K562 (cell line): ENCODE measurements at regions not wholly inside any gene's neighbourhood (a gene's known extent, or its start where the extent isn't known, plus 50 kb on each side); places are given as distances from the start of the nearest gene placed in this dataset.

Experiments used
- ATAC-seq: fragments of 200-7000 bp; cut with Tn5 transposase; 3 replicates; pipeline ENCODE4 v1.9.1; 2020; ENCODE audit warnings: moderate library complexity
- BruUV-seq: library from RNA; stranded (reverse); fragments of 400-500 nt; replicated peaks from 2 replicates; lab custom pipeline; 2021; lab: Mats Ljungman, UMichigan
- CTCF ChIA-PET: fragments of 300-600 bp; formaldehyde crosslinking; extraction: SDS; loops from one replicate; lab custom pipeline; 2021; ENCODE audit warnings: low intra/inter-chr PET ratio; lab: Yijun Ruan, JAX
- POLR2A ChIA-PET: fragments of 300-600, 350-650 bp; sonication (Branson Sonifier 250); formaldehyde crosslinking; extraction: SDS; loops from one replicate; lab custom pipeline; 2021; ENCODE audit warnings: antibody characterized with exemption, inconsistent platforms; lab: Yijun Ruan, JAX
- DNase-seq, 4 experiments: peaks; one replicate each; pipeline versions ENCODE4 v3.0.0 to v3.0.0-alpha.2; 2011 to 2018; ENCODE audit warnings: low spot score in 3 of 4, mixed read lengths in 3 of 4; ENCODE audit errors: extremely low read depth in 1 of 4
- FAIRE-seq: peaks from 2 replicates; lab custom pipeline; 2011; peaks lifted over from hg19 to GRCh38; lab: Jason Lieb, UNC
- H2AFZ ChIP-seq: 2 replicates; pipeline ENCODE4 v1.6.0; 2011; ENCODE audit warnings: low read depth, low read length, control low read depth, inconsistent platforms
- H3K27ac ChIP-seq: fragments of 200-600 bp; 3 replicates; pipeline ENCODE4 v1.8.0; 2011; ENCODE audit warnings: low read depth, mild to moderate bottlenecking, control low read depth, inconsistent platforms, low read length, moderate library complexity, mixed read lengths; ENCODE audit errors: extremely low read depth
- H3K27me3 ChIP-seq, 2 experiments: fragments of 300-600 bp in 1 of 2; 2 replicates in 1 of 2; 3 replicates in 1 of 2; pipeline versions ENCODE4 v1.6.0 to v1.8.0; 2011; ENCODE audit warnings: inconsistent platforms in 2 of 2, low read length in 2 of 2, mild to moderate bottlenecking in 1 of 2, mixed read lengths in 1 of 2, moderate library complexity in 1 of 2; ENCODE audit not compliant: control insufficient read depth in 2 of 2, insufficient read depth in 2 of 2
- H3K36me3 ChIP-seq: fragments of 300-600 bp; 3 replicates; pipeline ENCODE4 v1.8.0; 2011; ENCODE audit warnings: mild to moderate bottlenecking, low read length, inconsistent platforms; ENCODE audit not compliant: control insufficient read depth, insufficient read depth
- H3K4me1 ChIP-seq, 2 experiments: fragments of 200-600 bp in 1 of 2; replicated peaks in 1 of 2; 2 replicates in 1 of 2; 3 replicates in 1 of 2; pipeline versions ENCODE4 v1.5.1 to v1.8.0; 2011; ENCODE audit warnings: inconsistent platforms in 2 of 2, low read length in 2 of 2, mild to moderate bottlenecking in 1 of 2, mixed read lengths in 1 of 2, moderate library complexity in 1 of 2; ENCODE audit not compliant: control insufficient read depth in 2 of 2, insufficient read depth in 2 of 2
- H3K4me2 ChIP-seq: 2 replicates; pipeline ENCODE4 v1.6.1; 2011; ENCODE audit warnings: low read length, control low read depth, inconsistent platforms, mixed read lengths; ENCODE audit not compliant: insufficient read depth
- H3K4me3 ChIP-seq: fragments of 200-600 bp; sonication (generic), shearing (Covaris generic); 2 replicates; pipeline ENCODE4 v1.5.1; 2016; ENCODE audit warnings: control low read depth, inconsistent platforms
- H3K79me2 ChIP-seq: fragments of 200-600 bp; 3 replicates; pipeline ENCODE4 v1.8.0; 2011; ENCODE audit warnings: low read length, inconsistent platforms; ENCODE audit not compliant: control insufficient read depth, insufficient read depth
- H3K9ac ChIP-seq, 2 experiments: 2 replicates each; pipeline versions ENCODE4 v1.6.0 to v1.6.1; 2011; ENCODE audit warnings: low read depth in 2 of 2, low read length in 2 of 2, control low read depth in 1 of 2, inconsistent platforms in 1 of 2, mild to moderate bottlenecking in 1 of 2, mixed read lengths in 1 of 2; ENCODE audit not compliant: insufficient read depth in 1 of 2
- H3K9me1 ChIP-seq: one replicate; pipeline ENCODE4 v1.6.0; 2011; ENCODE audit warnings: inconsistent platforms, mild to moderate bottlenecking, low read length, moderate library complexity; ENCODE audit not compliant: control insufficient read depth, insufficient read depth
- H3K9me3 ChIP-seq: replicated peaks from 2 replicates; pipeline ENCODE4 v1.5.1; 2011; ENCODE audit warnings: low read depth, low read length, inconsistent platforms; ENCODE audit not compliant: control insufficient read depth, insufficient read depth
- H4K20me1 ChIP-seq: replicated peaks from 2 replicates; pipeline ENCODE4 v1.6.1; 2011; ENCODE audit warnings: low read length, inconsistent platforms, mixed read lengths; ENCODE audit not compliant: control insufficient read depth, insufficient read depth
- CBX2 ChIP-seq: fragments of 200-600 bp; sonication (generic); IDR thresholded peaks from one replicate; pipeline ENCODE4 v1.6.1; 2012; ENCODE audit warnings: mild to moderate bottlenecking, low read length, inconsistent platforms; ENCODE audit not compliant: insufficient read depth, poor library complexity, severe bottlenecking
- CGGBP1 ChIP-seq: fragments of 250-450 bp; sonication (Bioruptor Pico); IDR thresholded peaks from 2 replicates; pipeline ENCODE4 v1.9.0; 2021; ENCODE audit warnings: mild to moderate bottlenecking
- CREBBP ChIP-seq: IDR thresholded peaks from one replicate; pipeline ENCODE4 v1.6.1; 2012; ENCODE audit warnings: low read depth, mild to moderate bottlenecking, control low read depth, inconsistent platforms, low read length
- GMEB1 ChIP-seq: fragments of 250-450 bp; sonication (Bioruptor Pico); IDR thresholded peaks from 2 replicates; pipeline ENCODE4 v1.4.0; 2020; ENCODE audit warnings: mild to moderate bottlenecking
- HLTF ChIP-seq: fragments of 450-650 bp; IDR thresholded peaks from 2 replicates; pipeline ENCODE4 v1.6.1; 2016
- L3MBTL2 ChIP-seq: fragments of 450-650 bp; IDR thresholded peaks from 2 replicates; pipeline ENCODE4 v1.6.1; 2016; ENCODE audit warnings: mild to moderate bottlenecking, moderate library complexity
- MEF2D ChIP-seq: conservative IDR thresholded peaks from 2 replicates; pipeline ENCODE4 v1.6.1; 2016; ENCODE audit warnings: low read depth, missing genetic modification characterization, missing compliant biosample characterization
- NRF1 ChIP-seq, 2 experiments: fragments of 450-650 bp; IDR thresholded peaks in 1 of 2; conservative IDR thresholded peaks in 1 of 2; 2 replicates each; pipeline ENCODE4 v1.6.1; 2014; ENCODE audit warnings: mild to moderate bottlenecking in 2 of 2
- NUFIP1 ChIP-seq: fragments of 450-650 bp; IDR thresholded peaks from 2 replicates; pipeline ENCODE4 v1.6.1; 2018; ENCODE audit not compliant: partially characterized antibody
- POLR3A ChIP-seq: IDR thresholded peaks from 2 replicates; pipeline ENCODE4 v1.6.1; 2011; ENCODE audit warnings: borderline replicate concordance, mild to moderate bottlenecking, moderate library complexity; ENCODE audit not compliant: insufficient read length, insufficient read depth; ENCODE audit errors: extremely low read depth
- RAD21 ChIP-seq, 2 experiments: fragments of 250-450 bp in 1 of 2; fragments of 450-650 bp in 1 of 2; sonication (Bioruptor Pico) in 1 of 2; formaldehyde crosslinking in 1 of 2; IDR thresholded peaks in 1 of 2; conservative IDR thresholded peaks in 1 of 2; 2 replicates each; pipeline versions ENCODE4 v1.4.0 to v1.8.0; 2020 to 2022; ENCODE audit warnings: mild to moderate bottlenecking in 2 of 2, moderate library complexity in 1 of 2
- RBM14 ChIP-seq: fragments of 200-400 bp; formaldehyde crosslinking; IDR thresholded peaks from 2 replicates; pipeline ENCODE4 v1.6.1; 2018; ENCODE audit warnings: low read depth, mild to moderate bottlenecking, low read length, moderate library complexity, borderline replicate concordance; ENCODE audit not compliant: insufficient read depth
- SMARCB1 ChIP-seq: IDR thresholded peaks from 2 replicates; pipeline ENCODE4 v1.6.1; 2011; ENCODE audit warnings: improper control_type of control experiment, low read depth; ENCODE audit not compliant: insufficient read length
- ZFX ChIP-seq: sonication (generic); formaldehyde crosslinking; IDR thresholded peaks from 2 replicates; pipeline ENCODE4 v1.8.0; 2022; ENCODE audit warnings: mild to moderate bottlenecking, missing genetic modification reagents, moderate library complexity
- ZNF146 ChIP-seq: IDR thresholded peaks from one replicate; pipeline ENCODE4 v1.6.1; 2018; ENCODE audit warnings: missing compliant biosample characterization; ENCODE audit not compliant: unreplicated experiment
- ZNF280B ChIP-seq: fragments of 250-450 bp; sonication (Bioruptor Pico); IDR thresholded peaks from 2 replicates; pipeline ENCODE4 v1.5.1; 2021; ENCODE audit warnings: mild to moderate bottlenecking
- ZNF347 ChIP-seq: fragments of 450-650 bp; formaldehyde crosslinking; IDR thresholded peaks from 2 replicates; pipeline ENCODE4 v1.4.0; 2020; ENCODE audit warnings: low read depth, mild to moderate bottlenecking, moderate library complexity
- ZNF695 ChIP-seq: fragments of 450-650 bp; formaldehyde crosslinking; IDR thresholded peaks from 2 replicates; pipeline ENCODE4 v1.4.0; 2020; ENCODE audit warnings: mild to moderate bottlenecking, moderate library complexity
- ZNF696 ChIP-seq: fragments of 250-450 bp; sonication (Bioruptor Pico); conservative IDR thresholded peaks from 2 replicates; pipeline ENCODE4 v1.4.0; 2020; ENCODE audit warnings: mild to moderate bottlenecking, moderate library complexity
- WGBS: fragments of 100-300 bp; shearing (Covaris generic); methylation state at CpG from one replicate; pipeline ENCODE4 v1.1.6; 2016; ENCODE audit warnings: low coverage, mixed read lengths; ENCODE audit not compliant: insufficient coverage; ENCODE audit errors: missing lambda C conversion rate; 5-methylcytosine and 5-hydroxymethylcytosine counted together
- in situ Hi-C: fragments of 300-500 bp; cut with MboI; formaldehyde crosslinking; loops from 4 replicates; pipeline ENCODE4 v1.15.0; 2018; ENCODE audit warnings: inconsistent platforms, mixed read lengths
- intact Hi-C: fragments of 100-400 bp; cut with micrococcal nuclease; formaldehyde crosslinking; loops from 2 replicates; pipeline ENCODE4 v1.14.2; 2022

- TF ChIP-seq ZNF280B (CRISPR knock-in tag), result no peak
- TF ChIP-seq, all 486 proteins: peak for 0
These were observed 221.5 kb upstream of the NDST4 start (continued) for GRCh38 chr4:115334736-115335411.

GRCh38 chr4:115332078-115332477, 218.7 kb upstream of the NDST4 start:
- WGBS, result 0% methylated on average over 1 of the region's 1 CpG
- H2AFZ ChIP-seq, result no peak overlapping the region
- no peaks in the 10 kb centered on the region for H3K9me3 ChIP-seq
- FAIRE-seq (no peak), DNase-seq (no peak), ATAC-seq (no peak)
- ChIA-PET POLR2A (no interaction called here), CTCF (no interaction called here)
- H3K9ac ChIP-seq, result no peak overlapping the region
- no peak overlapping the region for H3K27ac ChIP-seq
- no peaks in the 10 kb centered on the region for H3K79me2 ChIP-seq
- no peaks in the 10 kb centered on the region for H3K36me3 ChIP-seq
- H3K9me1 ChIP-seq, result no peaks in the 10 kb centered on the region
- no TSS peak for BruUV-seq
- intact Hi-C loops, result no loop called here
- in situ Hi-C loops, result no loop called here
- H3K4me2 ChIP-seq, result no peak overlapping the region
- H3K27me3 ChIP-seq, result no peaks in the 10 kb centered on the region
- no peak overlapping the region for H3K4me3 ChIP-seq
- no peaks in the 10 kb centered on the region for H3K4me1 ChIP-seq
- H4K20me1 ChIP-seq, result no peaks in the 10 kb centered on the region
- no peak for TF ChIP-seq CREBBP
- no peak for TF ChIP-seq L3MBTL2
- no peak for TF ChIP-seq SMARCB1
- TF ChIP-seq NRF1 (conservative IDR thresholded peaks at IDR 0.05 in 1 of 2, IDR thresholded peaks at IDR 0.05 in 1 of 2), result no peak
- no peak for TF ChIP-seq CGGBP1 (CRISPR knock-in tag)
- TF ChIP-seq RBM14, result no peak
- no peak for TF ChIP-seq HLTF
- TF ChIP-seq ZNF347 (CRISPR knock-in tag), result no peak
- TF ChIP-seq ZNF696 (CRISPR knock-in tag), result no peak
- TF ChIP-seq GMEB1 (CRISPR knock-in tag), result no peak
- TF ChIP-seq POLR3A, result no peak
- TF ChIP-seq NUFIP1, result no peak
- no peak for TF ChIP-seq MEF2D (tag)
- no peak for TF ChIP-seq CBX2
- no peak for TF ChIP-seq ZNF695
- TF ChIP-seq RAD21 (CRISPR knock-in tag; conservative IDR thresholded peaks at IDR 0.05 in 1 of 2, IDR thresholded peaks at IDR 0.05 in 1 of 2), result no peak
- TF ChIP-seq ZFX (CRISPR knock-in tag), result no peak
- TF ChIP-seq ZNF146, result no peak
